Brain microvascular endothelial cell (primary cell): ENCODE measurements at regions not wholly inside any gene's neighbourhood (a gene's known extent, or its start where the extent isn't known, plus 50 kb on each side); places are given as distances from the start of the nearest gene placed in this dataset.

ENCODE experiments used
- DNase-seq: peaks from one replicate; pipeline ENCODE4 v3.0.0-alpha.2; 2020
- H3K27ac ChIP-seq: fragments of 250-450 bp; sonication (Bioruptor Pico); 2 replicates; pipeline ENCODE4 v1.5.1; 2020; ENCODE audit warnings: mild to moderate bottlenecking, moderate library complexity
- H3K27me3 ChIP-seq: fragments of 250-450 bp; sonication (Bioruptor Pico); replicated peaks from 2 replicates; pipeline ENCODE4 v1.5.1; 2020; ENCODE audit warnings: mild to moderate bottlenecking
- H3K36me3 ChIP-seq: fragments of 250-450 bp; sonication (Bioruptor Pico); replicated peaks from 2 replicates; pipeline ENCODE4 v1.5.1; 2020; ENCODE audit warnings: mild to moderate bottlenecking
- H3K4me3 ChIP-seq: 2 replicates; pipeline ENCODE4 v1.5.1; 2011; ENCODE audit warnings: low read depth, mild to moderate bottlenecking, control low read depth, low read length, moderate library complexity
- CTCF ChIP-seq: IDR thresholded peaks from 2 replicates; pipeline ENCODE4 v1.5.1; 2011; ENCODE audit warnings: low read depth, mild to moderate bottlenecking, moderate library complexity, low read length, control low read depth, inconsistent platforms; ENCODE audit errors: missing control alignments
- in situ Hi-C: cut with HindIII; loops from 2 replicates; pipeline ENCODE4 v1.10.0; 2017; ENCODE audit warnings: low sequenced_read_pairs, low pct_ligation_motif_present

- in situ Hi-C loops: no loop called here
- no peaks in the 10 kb centered on the region for H3K36me3 ChIP-seq
- no peaks in the 10 kb centered on the region for H3K27me3 ChIP-seq
- peak; percentile 65 for DNase-seq
- no peak overlapping the region for H3K27ac ChIP-seq
- TF ChIP-seq CTCF: no peak
- no peak overlapping the region for H3K4me3 ChIP-seq
These were observed 99.0 kb upstream of the TSHZ3 start for GRCh38 chr19:31448221-31448657.

DNA sequence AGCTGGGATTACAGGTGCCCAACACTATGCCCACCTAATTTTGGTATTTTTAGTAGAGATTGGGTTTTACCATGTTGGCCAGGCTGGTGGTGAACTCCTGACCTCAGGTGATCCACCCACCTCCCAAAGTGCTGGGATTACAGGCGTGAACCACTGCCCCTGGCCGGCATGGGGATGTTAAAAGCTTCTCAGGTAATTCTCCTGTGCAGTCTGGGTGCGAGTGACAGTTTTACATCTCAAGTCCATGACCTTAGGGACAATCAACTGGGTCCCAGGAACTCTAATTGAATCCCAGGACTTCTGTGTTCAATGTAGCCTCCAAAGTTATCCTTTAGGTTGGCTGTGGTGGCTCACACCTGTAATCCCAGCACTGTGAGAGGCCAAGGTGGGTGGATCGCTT lies 100.1 kb upstream of the TSHZ3 start:
- TF ChIP-seq CTCF: no peak
- in situ Hi-C loops: no loop called here

DNA sequence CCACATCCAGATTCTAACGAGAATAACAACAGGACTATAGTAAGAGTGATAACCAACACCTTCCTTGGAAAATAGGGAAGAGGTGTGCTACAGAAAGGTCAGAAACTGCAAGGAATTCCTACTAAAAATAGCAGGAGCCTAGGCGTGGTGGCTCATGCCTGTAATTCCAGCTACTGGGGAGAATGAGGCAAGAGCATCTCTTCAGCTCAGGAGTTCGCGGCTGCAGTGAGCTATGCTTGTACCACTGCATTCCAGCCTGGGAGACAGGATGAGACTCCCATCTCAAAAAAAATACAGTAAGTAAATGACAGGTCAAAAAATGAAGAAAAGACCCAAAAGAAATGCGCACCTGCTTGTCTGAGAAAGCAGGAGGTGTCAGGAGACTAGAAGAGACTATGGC lies 101.5 kb upstream of the TSHZ3 start:
- no peaks in the 10 kb centered on the region for H3K27me3 ChIP-seq
- H3K27ac ChIP-seq: no peak overlapping the region
- in situ Hi-C loops: no loop called here
- TF ChIP-seq CTCF: no peak
- no peak for DNase-seq
- H3K36me3 ChIP-seq: no peaks in the 10 kb centered on the region
- H3K4me3 ChIP-seq: no peak overlapping the region

More for the DNA sequence above, 100.1 kb upstream of the TSHZ3 start:
- H3K27ac ChIP-seq: no peak overlapping the region
- no peaks in the 10 kb centered on the region for H3K27me3 ChIP-seq
- H3K36me3 ChIP-seq: no peaks in the 10 kb centered on the region
- H3K4me3 ChIP-seq: no peak overlapping the region
- DNase-seq: no peak

DNA sequence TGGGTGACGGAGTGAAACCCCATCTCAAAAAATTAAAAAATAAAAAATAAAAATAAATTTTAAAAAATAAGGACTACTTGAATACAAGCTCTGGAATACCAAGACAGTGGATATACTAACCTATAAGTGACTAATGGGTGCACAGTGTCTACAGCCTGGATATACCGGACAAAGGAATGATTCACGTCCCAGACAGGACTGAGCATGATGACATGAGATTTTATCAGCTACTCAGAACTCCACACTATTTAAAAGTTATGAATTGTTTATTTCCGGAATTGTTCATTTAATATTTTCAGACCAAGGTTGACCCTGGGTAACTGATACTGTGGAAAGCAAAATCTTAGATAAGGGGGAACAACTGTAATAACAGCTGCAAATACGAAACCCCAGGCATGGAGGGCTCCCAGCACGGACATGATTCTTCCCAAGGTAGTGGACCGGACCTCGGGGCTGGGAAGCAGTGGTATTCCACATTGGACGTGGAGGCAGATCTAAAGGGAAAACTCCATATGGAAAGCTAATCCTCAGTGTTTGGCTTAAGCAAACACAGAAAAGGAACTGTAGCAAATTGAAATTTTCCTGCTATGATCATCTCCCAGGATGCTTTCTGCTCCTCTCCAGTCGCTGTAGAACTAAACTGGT lies 102.6 kb upstream of the TSHZ3 start:
- Histone ChIP-seq H3K27ac (no peak overlapping the region), H3K27me3 (no peaks in the 10 kb centered on the region), H3K4me3 (no peak overlapping the region), H3K36me3 (no peaks in the 10 kb centered on the region)
- no peak for DNase-seq
- in situ Hi-C loops: no loop called here
- no peak for TF ChIP-seq CTCF

- DNase-seq: no peak
- in situ Hi-C loops: no loop called here
- no peak for TF ChIP-seq CTCF
These were observed 110.2 kb upstream of the TSHZ3 start for GRCh38 chr19:31459430-31459829.

More at GRCh38 chr19:31459430-31459829, 110.2 kb upstream of the TSHZ3 start:
- Histone ChIP-seq H3K36me3 (no peaks in the 10 kb centered on the region), H3K27ac (no peak overlapping the region), H3K4me3 (no peak overlapping the region), H3K27me3 (no peaks in the 10 kb centered on the region)
